ENCODE measurements at regions not wholly inside any gene's neighbourhood (a gene's known extent, or its start where the extent isn't known, plus 50 kb on each side); places are given as distances from the start of the nearest gene placed in this dataset.

DNA sequence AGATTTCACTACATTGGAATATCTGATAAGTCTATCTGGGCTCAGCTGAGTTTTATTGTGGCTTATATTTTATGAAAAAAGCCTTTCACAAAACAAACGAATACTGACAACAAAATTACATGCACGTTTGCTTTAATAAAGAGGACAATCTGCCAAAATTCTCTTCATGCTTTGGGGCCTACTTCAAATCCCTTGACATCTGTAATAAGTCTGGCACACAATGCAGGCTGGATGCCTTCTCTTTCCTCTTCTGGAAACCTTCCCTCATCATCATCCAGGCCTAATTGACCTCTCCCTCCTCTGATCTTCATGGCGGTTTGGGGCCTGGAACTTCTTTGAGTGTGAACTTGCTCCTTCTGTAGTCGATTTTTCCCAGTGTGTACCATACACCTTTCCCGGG lies 70.3 kb downstream of the MAP10 start:
- Histone ChIP-seq H3K27me3 (no peaks in the 10 kb centered on the region), H3K27ac (no peak overlapping the region), H3K36me3 (no peaks in the 10 kb centered on the region), H3K4me3 (no peak overlapping the region), H3K4me1 (no peaks in the 10 kb centered on the region), H3K9me3 (no peaks in the 10 kb centered on the region)
- TF ChIP-seq, protein P1, sequence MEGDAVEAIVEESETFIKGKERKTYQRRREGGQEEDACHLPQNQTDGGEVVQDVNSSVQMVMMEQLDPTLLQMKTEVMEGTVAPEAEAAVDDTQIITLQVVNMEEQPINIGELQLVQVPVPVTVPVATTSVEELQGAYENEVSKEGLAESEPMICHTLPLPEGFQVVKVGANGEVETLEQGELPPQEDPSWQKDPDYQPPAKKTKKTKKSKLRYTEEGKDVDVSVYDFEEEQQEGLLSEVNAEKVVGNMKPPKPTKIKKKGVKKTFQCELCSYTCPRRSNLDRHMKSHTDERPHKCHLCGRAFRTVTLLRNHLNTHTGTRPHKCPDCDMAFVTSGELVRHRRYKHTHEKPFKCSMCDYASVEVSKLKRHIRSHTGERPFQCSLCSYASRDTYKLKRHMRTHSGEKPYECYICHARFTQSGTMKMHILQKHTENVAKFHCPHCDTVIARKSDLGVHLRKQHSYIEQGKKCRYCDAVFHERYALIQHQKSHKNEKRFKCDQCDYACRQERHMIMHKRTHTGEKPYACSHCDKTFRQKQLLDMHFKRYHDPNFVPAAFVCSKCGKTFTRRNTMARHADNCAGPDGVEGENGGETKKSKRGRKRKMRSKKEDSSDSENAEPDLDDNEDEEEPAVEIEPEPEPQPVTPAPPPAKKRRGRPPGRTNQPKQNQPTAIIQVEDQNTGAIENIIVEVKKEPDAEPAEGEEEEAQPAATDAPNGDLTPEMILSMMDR (IDR thresholded peaks at IDR 0.05) = no peak
- TF ChIP-seq POLR2A (IDR thresholded peaks at IDR 0.05) (no peak), EP300 (IDR thresholded peaks at IDR 0.05) (no peak)
- 53 to 56% methylated on average over 5 of the region's 5 CpGs for WGBS, 2 donors
- no peak for DNase-seq (ENCODE audit: low spot score in 2 of 2)

DNA sequence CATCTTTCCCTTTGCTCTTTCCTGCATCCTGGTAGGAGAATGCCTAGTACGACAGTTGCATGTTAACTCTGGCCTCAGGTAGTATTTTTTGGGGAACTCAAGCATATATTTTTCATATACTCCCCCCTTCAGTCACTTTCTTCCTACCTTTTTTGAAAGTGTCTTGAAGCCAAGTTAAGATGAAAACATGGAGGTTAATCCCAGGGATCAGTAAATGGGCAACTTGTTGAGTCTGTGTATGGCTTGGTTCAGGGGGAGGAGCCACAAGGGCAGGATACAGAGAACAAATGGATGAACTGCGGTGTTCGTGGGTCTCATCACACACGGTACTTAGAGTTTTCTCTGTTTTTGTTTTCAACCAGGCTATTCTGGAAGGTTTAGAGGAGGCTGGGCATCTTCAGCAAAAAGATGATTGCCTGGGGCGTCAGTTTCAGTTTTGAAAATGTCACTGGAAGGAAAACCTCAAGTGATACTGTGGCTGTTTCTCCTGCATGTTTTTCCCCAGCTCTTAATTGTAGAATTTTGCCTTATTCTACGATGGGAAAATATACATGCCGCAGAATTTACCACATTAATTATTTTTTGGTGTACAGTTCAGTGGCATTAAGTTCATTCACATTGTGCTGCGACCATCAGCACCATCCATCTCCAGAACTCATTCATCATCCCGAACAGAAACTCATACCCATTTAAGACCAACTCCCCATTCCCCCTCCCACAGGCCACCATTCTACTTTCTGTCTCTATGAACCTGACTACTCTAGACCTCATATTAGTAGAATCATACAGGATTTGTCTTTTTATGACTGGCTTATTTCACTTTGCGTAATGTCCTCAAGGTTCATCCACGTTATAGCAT lies 71.5 kb downstream of the MAP10 start:
- no peak for DNase-seq (ENCODE audit: low spot score in 2 of 2)
- Histone ChIP-seq H3K4me1 (no peaks in the 10 kb centered on the region), H3K4me3 (no peak overlapping the region), H3K9me3 (no peaks in the 10 kb centered on the region), H3K36me3 (no peaks in the 10 kb centered on the region), H3K27me3 (no peaks in the 10 kb centered on the region), H3K27ac (no peak overlapping the region)
- TF ChIP-seq, protein P1 (IDR thresholded peaks at IDR 0.05) = no peak
- TF ChIP-seq EP300 (IDR thresholded peaks at IDR 0.05) = no peak
- TF ChIP-seq POLR2A (IDR thresholded peaks at IDR 0.05) = no peak
- WGBS, 2 donors = 87 to 94% methylated on average over 11 of the region's 11 CpGs

DNA sequence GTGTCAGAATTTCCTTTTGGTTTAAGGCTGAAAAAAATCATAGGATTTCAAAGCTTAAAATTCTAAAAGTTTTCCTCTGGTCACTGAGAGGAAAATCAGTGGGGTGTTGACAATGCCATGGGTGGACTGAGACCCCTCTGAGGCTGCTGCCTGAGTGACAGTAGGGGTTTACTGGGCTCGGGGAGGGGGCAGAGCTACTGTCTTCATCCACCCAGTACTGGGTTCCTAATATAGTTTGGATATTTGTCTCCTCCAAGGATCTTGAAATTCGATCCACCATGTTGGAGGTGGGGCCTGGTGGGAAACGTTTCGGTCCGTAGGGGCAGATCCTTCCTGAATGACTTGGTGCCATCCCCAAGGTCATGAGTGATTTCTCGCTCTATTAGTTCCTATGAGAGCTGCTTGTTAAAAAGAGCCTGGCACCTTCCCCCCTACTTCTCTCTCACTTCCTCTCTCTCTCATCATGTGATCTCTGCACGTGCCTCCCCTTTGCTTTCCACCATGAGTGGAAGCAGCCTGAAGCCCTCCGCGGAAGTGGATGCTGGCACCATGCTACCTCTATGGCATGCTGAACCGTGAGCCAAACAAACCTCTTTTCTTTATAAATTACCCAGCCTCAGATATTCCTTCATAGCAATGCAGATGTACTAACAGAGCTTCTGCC lies 72.3 kb downstream of the MAP10 start:
- WGBS, 2 donors = 73% methylated on average over 10 of the region's 10 CpGs
- no peak overlapping the region for H3K4me3 ChIP-seq
- no peaks in the 10 kb centered on the region for H3K4me1 ChIP-seq
- TF ChIP-seq, protein P1 (IDR thresholded peaks at IDR 0.05) = no peak
- TF ChIP-seq POLR2A (IDR thresholded peaks at IDR 0.05) (no peak), EP300 (IDR thresholded peaks at IDR 0.05) (no peak)
- no peak for DNase-seq (ENCODE audit: low spot score in 2 of 2)
- no peaks in the 10 kb centered on the region for H3K27me3 ChIP-seq
- no peak overlapping the region for H3K27ac ChIP-seq
- no peaks in the 10 kb centered on the region for H3K36me3 ChIP-seq
- H3K9me3 ChIP-seq = no peaks in the 10 kb centered on the region

DNA sequence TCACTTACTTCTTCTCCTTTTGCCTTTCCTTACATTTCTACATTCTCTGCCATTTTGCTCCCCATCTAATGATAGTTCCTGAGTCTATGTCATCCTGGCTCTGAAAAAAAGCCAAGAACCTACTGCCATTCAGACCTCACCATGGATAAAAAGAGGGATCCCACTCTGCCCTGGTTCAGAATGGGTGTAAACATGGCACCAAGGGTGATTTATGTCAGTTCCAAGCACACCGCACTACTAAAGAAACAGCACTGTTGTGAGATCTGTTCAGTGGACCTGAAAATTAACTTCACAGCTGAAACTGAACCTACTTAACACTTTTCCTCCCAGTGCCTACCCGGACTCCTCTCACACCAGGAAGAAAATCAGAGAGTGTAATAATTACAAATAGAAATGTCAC lies 72.3 kb upstream of the NTPCR start:
- WGBS, 2 donors = 70 to 74% methylated on average over 2 of the region's 2 CpGs
- H3K4me3 ChIP-seq = no peak overlapping the region
- H3K36me3 ChIP-seq = no peaks in the 10 kb centered on the region
- H3K27ac ChIP-seq = no peak overlapping the region
- H3K27me3 ChIP-seq = no peaks in the 10 kb centered on the region
- H3K4me1 ChIP-seq = no peaks in the 10 kb centered on the region
- no peak for DNase-seq (ENCODE audit: low spot score in 2 of 2)
- no peaks in the 10 kb centered on the region for H3K9me3 ChIP-seq
- TF ChIP-seq POLR2A (IDR thresholded peaks at IDR 0.05) (no peak), EP300 (IDR thresholded peaks at IDR 0.05) (no peak)
- TF ChIP-seq, protein P1 (IDR thresholded peaks at IDR 0.05) = no peak

DNA sequence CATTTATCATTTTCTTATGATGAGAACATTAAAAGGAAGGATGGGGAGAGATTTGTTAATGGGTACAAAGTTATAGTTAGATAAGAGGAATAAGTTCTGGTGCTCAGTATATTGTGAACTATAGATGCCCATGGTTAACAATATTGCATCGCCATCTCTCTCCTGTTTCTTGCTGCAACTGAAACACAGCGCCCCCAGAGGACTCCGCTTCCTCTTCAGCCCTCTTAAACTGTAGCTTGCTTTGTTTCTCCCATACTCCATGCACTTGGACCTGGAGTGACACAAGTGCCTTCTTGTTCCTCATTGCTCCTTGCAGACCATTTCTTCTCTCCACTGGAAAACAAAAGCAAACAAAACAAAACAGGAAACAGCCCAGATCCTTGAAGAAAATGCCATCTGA lies 70.1 kb upstream of the NTPCR start:
- Histone ChIP-seq H3K4me1 (no peaks in the 10 kb centered on the region), H3K27ac (no peak overlapping the region), H3K27me3 (no peaks in the 10 kb centered on the region), H3K4me3 (no peak overlapping the region), H3K9me3 (no peaks in the 10 kb centered on the region), H3K36me3 (no peaks in the 10 kb centered on the region)
- TF ChIP-seq POLR2A (IDR thresholded peaks at IDR 0.05) = no peak
- TF ChIP-seq, protein P1 (IDR thresholded peaks at IDR 0.05) = peak in 3 of 5 experiments; percentile 4 to 38 (median 13)
- no peak for TF ChIP-seq EP300 (IDR thresholded peaks at IDR 0.05)
- no peak for DNase-seq (ENCODE audit: low spot score in 2 of 2)
- 47 to 56% methylated on average over 3 of the region's 3 CpGs for WGBS, 2 donors

Data from tibial nerve (tissue), 4 donors.